Ammon's horn (tissue), 1 donor: ENCODE measurements at regions not wholly inside any gene's neighbourhood (a gene's known extent, or its start where the extent isn't known, plus 50 kb on each side); places are given as distances from the start of the nearest gene placed in this dataset.
"Not testable (repeated sequence)": the region's sequence is repeated elsewhere in the genome, so short reads cannot be mapped to it uniquely, and the experiment has no call there.

Experiments used
- DNase-seq: peaks from one replicate; pipeline ENCODE4 v3.0.0-alpha.2; 2016; ENCODE audit warnings: low spot score

DNA sequence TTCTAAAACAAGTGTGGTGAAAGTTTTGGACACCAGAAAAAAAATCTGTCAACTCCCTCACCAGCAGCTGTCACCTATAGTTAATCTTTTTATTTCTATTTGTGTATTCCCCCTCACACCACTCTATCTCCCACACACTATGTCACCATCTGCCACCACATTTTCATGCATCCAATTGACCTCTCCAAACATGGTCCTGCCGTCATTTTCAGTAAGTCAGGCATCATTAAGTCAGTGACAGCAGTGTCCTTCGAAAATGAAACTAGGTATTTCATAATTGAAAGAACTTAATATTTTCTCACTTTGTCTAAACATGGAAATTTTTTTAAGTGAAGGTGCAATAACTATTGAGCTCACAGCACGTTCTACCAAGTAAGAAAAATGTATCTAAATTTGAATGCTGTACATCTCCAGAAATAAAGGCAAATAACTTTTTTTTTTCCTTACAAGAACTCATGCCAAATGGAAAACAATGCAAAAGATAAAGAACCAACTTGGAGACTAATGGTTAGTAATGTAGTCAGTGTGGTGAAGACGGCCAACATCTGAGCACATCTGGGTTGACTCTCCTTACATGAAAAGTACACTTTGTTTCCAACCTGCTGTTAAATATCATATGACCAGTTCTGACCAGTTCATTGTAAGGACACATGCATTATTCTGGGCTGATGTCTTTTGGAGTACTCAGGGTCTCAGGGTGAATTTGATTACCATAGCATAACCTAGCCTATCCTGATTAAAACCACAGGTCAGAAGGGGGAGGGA is 623.3 kb upstream of the MANEA start:
- DNase-seq: peak; percentile 20

DNA sequence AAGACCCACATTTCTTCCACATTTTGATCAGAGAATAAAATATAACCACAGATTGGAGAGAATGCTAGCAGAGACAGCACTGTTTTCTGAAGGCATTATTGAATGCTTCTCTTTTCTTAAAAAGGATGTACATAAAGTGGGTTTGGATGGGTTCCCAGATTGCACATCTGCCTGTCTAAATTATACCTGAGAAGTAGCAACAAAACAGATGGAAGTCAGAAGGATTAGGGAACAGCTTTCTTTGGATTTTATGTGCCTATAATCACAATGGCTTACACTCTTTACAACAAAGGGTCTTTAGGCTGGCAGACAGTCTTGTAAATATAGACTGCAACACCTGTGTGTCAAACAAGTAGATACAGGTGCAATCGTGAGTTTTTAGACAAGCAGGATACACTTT is 622.2 kb upstream of the MANEA start:
- DNase-seq: no peak

DNA sequence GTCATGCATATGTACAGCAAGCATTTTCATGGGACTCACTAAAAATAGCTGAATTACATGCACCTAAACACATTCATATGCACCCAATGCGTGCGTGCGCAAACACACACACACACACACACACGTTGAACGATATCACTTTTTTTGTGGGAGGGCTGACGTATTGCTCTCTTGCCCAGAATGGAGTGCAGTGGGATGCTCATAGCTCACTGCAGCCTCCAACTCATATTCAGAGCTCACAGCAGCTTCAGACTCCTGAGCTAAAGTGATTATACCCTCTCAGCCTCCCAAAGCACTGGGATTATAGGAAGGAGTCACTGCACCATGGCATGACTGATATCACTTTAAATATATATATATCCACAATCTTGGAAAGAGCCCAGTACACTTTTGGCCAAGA is 620.4 kb upstream of the MANEA start:
- DNase-seq: no peak

DNA sequence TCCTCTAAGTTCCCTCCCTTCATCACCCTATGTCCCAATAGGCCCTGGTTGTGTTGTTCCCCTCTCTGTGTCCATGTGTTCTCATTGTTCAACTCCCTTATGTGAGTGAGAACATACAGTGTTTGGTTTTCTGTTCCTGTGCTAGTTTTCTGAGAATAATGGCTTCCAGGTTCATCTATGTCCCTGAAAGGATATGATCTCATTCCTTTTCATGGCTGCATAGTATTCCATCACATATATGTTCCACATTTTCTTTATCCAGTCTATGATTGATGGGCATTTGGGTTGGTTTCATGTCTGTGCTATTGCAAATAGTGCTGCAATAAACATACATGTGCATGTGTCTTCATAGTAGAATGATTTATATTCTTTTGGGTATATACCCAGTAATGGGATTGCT is 612.6 kb upstream of the MANEA start:
- DNase-seq: not testable (repeated sequence)

DNA sequence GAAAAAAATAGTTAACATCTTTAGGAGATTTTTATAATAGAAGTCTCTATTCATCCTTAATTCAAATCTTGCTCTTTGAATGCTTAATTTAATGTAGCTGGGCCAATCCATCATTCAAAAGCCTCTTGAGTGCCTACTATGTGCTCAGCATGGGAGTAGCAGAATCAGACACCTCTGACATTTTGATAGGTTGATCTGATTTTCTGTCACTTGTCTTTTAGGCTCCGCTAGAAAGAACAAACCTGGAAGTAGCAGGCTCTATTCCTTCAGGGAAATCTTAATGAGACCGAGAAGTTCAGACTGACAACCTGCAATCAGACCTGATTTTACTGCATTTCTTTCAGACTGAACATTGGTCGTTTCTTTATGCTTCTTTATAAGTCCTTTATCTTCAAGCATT is 588.6 kb upstream of the MANEA start:
- DNase-seq: no peak

DNA sequence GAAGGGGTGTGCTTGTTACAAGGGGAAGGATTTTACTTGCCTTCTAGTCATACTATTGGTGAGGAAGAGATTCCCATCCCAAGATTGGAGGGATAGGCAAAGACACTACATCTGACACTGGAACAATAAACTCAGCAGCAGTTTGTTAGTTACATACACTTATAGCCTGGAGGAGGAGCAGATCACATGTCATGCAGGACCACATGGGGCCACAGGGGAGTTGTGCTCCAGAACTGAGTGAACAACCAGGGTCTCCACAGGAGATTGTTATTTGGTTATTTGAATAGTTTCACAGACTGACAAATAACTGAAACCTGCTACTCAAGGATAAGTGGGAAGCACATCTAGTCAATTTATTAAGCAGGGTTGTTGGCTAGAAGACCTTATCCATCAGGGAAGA is 559.4 kb upstream of the MANEA start:
- DNase-seq: no peak
